ENCODE measurements at regions not wholly inside any gene's neighbourhood (a gene's known extent, or its start where the extent isn't known, plus 50 kb on each side); places are given as distances from the start of the nearest gene placed in this dataset.

DNA sequence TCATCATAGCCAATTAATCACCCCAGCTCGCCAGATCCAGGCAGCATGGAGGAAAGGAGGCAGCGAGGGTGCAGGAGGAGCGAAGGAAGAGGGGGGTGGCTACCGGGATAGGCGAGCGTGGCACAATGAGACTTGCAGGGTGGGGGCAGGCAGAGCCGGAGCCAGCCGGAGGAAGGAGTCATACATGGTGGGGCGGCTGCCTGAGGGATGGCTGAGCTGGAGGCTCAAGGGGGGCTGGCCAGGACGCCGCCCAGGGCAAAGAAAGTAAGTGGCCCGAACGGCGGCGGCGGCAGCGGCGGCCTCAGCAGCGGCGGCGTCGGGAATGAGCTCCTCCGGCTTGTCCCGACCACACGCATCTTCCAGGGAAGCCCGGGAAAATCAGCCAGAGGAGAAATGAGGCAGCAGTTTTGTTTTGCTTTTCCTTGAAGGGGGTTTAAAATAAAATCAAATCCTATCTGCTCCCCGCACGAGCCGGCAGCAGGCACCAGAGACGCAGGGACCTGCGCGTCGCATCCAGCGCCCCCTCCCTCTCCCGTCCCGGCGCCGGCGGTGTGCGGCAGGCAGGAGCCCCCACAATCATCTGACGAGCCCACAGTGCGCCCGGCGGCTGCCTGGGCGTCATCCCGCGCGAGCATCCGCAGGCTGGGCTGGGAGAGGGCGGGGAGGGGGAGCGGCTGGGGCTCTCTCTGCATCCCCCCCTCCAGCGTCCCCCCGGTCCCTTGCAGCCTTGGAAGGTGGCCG, 263.6 kb downstream of the CTTN start:
- no peak for DNase-seq

DNA sequence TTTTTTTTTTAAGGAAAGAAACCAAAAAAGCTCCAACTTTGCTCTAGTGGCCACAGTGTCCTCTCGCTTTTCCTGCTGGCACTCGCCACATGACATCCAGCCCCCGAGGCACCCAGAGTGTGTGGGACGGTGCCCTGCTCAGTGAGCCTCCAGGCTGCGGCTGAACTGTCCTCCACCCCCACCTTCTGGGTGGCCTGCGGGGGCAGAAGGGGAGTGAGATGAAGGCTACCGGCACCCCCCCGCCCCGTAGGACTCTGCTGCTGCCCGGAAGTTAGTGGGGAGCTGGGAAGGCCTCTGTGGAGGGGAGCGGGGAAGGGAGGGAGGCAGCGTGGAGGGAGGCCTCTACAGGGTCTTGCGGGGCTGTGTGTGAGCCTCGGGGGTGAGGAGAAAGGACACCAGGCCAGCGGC, 264.4 kb downstream of the CTTN start:
- no peak for DNase-seq

DNA sequence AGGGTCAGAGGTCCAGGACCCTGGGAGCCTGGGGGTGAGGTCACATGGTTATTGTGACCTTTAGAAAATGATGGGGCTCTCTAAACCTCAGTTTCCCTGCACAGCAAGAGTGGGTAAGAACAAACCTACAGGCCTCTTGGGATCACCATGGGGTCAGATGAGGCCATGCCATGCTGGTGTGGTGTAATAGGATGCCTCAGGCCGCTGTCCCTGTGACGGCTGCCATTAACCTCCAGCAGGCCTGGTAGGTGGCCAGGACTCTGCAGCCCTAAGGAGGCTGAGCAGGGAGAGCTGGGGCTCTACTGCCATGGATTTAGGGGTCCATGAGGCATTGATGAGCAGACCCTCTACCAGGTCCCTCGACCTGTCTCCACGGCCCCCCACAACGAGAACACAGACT, 265.5 kb downstream of the CTTN start:
- DNase-seq: no peak

DNA sequence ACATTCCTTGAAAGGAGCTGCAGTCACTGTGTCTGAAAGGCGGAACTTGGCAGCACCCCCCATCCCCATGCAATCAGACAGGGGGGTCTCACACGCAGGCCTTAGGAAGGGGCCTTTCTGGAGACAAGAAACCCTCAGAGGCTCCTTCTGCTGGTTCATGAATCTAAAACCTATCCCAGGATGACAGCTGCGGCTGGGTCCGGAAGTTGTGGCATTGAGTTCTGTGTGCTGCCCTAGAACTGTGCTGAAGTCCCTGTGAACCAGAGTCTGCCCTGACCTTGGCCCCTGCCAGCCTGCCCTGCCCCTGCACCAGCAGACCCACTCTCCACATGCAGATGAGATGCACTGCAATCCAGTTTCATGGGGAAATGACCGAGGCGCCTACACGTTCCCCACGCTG, 268.0 kb downstream of the CTTN start:
- DNase-seq: no peak

DNA sequence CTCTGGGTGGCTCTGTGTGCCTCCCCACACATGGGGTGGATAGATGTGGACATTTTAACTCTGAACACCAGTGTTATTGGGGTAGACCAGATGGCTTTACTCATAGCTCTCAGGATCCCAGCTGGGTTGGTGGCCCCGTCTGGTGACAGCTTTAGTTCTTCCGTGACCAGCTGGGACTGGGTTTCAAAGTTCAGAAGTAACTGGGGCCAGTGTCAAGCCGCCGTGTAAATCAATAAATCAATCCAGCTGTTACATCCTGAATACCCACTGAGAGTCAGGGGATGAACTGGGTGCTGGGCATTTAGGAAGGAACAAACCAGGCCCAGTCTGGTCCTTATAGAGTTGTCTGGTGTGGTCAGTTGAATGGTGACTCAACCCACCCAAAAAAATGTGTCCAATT, 269.4 kb downstream of the CTTN start:
- DNase-seq: no peak

DNA sequence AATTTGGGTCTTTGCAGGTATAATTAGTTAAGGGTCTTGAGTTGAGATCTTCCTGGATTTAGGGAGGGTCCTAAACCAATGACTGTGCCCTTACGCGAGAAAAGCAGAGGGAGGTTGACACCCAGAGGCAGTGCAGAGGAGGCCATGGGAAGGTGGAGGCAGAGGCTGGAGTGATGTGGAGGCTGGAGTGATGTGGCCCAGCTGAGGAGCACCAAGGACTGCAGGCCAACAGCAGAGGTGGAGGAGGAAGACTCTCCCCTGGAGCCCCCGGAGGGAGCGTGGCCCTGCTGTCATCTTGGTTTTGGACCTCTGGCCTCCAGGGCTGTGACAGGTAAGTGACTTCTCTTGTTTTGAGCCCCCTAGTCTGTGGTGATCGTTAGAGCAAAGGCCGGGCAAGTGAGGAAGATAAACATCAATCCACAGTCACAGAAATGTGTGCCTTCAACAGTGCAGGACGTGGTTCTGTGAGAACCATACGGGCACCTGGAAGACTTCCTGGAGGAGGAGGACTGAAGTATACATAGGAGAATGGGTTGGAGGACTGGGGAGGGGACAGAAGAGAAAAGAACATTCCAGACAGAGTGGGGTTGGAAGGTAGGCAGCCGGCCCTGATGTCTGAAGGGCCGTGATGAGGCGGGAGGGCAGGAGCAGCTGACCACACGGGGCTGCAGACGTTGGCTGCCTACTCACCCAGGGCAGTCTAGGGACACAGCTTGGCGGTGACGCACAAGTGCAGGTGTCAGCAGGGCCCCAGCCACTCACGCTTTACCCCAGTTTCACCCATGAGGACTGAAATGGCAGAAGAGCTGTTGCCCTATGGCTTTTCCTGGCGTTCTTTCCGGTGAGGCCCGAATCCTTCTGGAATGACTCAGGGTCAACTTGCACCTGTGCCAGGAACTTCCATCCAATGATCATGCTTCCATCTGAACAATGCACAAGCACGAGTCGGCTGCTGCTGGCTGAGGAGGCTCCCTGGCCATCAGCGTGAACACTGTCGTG, 270.2 kb downstream of the CTTN start:
- DNase-seq: no peak

DNA sequence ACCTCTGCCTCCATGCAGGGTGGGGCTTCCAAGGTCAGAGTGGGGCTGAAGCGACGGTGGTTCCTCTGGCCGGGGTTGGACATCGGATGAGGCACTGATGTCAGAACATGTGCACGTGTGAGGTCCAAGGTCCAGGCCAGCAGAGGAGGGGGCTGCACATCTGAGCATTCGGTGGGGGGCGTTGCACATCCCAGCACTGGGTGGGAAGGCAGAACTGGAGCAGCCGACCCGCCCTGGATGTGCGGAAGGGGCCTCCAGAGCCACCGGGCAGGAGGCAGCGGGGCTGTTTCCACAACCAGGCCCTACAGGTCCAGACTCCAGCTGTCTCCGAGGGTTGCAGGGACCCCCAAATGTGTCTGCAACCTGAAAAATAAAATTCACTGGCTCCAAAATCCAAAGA, 271.0 kb downstream of the CTTN start:
- DNase-seq: no peak

DNA sequence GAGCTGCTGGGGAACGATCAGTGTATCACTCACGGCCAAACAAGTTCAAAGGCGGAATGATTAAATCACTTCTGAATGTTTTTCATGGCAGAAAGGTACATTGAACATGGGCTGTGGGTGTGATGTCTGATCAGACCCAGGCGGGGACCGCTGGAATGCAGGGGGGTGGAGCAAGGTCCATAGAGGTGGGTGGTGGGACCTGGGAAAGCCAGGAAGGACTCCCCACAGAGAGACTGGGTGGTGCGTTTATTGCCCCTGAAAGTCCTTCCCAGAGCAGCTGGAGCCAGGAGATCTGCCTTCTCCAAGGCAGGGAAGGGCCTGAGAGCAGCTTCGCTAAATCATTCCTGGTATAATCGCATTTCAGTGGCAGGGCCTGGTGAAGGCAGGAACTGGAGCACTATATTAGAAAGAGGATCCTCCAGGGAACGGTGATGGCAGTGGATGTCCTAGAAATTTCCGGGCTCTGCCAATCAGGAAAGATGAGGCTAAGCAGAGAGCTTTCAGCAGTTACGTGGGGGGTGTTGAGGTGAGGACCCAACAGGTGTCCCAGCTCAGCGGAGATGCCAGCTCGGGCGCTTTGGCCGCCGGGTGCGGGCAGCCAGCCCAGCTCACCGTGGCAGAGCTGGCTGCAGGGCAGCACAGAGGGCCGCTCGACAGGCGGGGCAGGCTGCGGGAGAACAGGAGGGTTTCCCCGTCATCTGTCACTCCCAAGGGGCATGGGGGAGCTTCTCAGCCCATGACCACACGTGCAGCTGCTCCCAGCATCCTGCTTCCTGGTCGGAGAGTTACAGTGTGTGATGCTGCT, 271.7 kb downstream of the CTTN start:
- DNase-seq: no peak

DNA sequence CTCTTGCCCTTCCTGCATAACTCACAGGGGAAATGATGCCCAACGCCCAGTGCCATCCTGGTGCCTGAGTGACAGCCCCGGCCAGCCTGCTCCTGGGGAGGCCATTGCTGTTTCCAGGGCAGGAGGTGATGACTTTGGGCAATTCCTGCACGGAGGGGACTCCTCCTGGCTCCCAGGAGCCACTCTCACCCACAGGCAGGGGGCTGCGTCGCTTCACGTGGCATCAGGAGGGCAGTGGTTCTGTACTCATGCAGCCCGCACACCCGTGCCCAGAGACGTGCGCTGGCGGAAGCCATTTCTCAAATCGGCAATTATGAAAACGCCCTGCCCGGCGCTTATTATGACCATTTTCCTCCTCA, 272.3 kb downstream of the CTTN start:
- no peak for DNase-seq

DNA sequence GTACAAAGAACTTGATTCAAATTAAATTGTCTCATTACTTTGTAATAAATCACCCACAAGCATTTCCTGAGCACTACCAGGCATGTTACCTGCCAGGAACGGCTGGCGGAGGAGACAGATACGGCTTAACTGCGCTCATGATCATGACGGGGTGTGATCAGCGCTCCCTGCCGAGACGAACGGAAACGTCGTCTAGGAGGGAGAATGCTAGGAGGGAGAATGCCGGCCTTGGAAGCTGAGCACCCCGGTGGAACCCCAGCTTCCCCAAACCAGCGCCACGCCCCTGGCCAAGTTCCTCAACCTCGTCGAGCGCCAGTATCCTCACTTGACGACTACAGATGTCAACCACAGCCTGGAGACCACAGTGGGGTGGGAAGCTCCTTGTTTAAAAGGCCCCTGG, 272.8 kb downstream of the CTTN start:
- no peak for DNase-seq

DNA sequence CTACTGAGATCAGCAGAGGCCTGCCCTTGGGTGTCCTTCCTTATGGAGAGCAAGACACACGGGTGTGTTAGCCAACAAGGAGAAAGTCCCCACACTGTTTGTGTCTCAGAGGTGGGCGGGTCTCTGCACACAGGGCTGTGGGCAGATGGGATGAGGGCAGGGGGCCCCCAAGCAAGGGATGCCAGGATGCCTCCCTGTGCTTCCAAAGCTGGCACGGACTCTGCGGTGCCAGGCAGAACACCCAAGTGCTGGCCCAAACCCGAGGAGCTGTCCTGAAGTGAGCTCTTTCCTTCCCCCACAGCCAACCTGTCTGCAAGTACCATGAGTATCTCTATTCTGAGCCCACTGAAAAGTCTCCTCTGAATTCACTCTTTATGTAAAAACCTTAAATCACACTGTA, 273.3 kb downstream of the CTTN start:
- DNase-seq: no peak

DNA sequence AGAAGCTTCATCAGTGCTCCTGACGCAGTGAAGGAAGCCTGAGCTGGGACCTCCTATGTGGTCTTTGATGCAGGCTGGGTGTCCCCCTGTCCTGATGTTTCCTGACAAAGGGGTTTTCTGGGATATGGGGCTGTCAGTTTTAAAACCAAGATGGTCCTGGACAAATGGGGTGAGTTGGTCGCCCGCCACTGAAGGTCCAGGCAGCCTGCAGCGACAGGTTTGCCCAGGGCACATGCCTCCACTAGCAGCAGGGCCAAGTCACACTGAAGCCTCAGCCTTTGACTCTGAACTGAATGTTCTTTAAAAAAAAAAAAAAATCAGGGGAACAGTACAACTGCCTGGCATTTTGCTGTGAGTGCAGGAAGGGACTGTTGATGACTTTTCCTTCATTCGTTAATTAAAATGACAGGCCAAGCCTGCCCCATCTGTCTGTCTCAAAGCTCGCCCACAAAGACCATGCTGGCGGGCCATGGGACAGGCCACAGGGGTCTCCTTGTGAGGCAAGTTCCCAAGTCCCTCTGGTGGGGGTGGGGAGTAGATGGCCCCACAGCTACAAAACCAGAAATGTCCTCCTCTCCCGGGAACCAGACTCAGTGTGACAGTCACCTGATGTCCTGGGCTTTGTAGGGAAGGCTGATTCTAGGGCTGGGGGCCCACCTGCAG, 274.8 kb downstream of the CTTN start:
- no peak for DNase-seq

DNA sequence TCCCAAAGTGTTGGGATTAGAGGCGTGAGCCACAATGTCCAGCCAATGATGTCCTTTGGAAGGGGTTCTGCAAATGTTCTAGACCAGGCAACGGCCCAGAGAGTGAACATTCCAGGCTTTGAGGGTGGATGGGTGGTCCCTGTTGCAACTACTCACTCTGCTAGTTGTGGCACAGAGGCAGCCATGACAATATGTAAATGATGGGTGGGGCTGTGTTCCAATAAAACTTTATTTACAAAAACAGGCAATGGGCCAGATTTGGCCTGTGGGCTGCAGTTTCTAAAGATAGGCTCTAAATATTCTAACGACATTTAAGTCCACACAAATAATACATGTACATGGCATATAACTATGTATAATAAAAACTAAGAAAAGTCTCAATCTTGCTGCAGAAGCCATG, 276.3 kb downstream of the CTTN start:
- no peak for DNase-seq

DNA sequence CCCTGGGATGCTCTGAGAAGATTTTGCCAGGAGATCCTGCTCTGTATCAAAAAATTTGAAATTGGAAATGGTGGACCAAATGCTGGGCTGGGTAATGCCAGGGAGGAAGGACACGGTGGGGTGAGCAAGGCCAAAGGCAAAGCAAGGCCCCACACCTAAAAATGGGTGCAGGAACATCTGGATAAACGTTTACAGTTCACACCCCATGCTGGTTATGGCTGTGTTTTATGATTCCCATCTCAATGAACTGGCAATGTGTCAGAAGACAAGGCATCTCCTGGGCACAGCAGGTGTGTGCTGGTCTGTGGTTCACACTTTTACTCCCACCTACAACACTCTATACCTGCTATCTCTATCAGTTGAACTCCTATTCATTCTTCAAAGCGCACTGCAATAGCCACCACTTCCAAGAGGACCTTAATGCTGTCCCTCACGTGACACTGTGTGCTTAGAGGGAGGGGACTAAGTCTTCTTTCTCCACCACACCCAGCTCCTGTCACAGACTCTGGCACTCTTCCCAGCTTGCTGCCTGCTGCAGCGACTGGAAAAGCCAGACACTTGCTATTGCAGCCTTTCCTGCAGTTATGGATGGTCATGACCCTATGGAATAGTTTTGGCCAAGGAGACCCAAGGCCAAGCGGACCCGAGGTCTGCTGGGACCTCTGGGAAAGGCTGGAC, 277.5 kb downstream of the CTTN start:
- DNase-seq: no peak

DNA sequence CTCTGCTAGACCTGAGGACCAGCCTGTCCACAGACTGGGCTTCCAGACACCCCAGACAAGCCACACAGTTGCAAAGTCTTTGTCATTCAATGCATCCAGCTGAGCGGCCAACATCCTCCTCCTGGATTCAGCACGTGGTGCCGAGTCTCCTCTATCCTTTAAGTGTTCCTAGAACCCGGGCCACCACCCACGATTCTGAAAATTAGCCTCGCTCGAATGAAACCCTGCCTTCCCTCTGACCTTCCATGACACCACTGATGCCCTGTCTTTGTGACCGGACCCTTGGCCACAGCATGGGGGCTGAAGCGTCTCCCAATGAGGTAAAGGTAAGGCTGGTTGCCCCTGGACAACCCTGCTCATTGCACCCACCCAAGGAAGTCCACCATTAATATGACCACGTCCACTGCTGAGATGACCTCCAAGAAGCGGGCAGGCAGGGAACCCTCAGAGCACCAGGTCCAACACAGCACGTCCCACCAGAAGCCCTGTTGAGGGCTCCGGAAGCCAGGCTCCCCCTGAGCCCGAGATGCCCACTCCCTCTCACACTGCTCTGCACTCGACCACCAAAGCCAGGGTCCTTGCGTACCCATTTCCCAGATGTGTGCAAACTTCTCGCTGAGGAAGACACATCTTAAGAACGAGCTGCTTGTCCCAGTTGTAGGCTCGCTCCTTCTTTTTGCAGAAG, 279.0 kb downstream of the CTTN start:
- DNase-seq: no peak

DNA sequence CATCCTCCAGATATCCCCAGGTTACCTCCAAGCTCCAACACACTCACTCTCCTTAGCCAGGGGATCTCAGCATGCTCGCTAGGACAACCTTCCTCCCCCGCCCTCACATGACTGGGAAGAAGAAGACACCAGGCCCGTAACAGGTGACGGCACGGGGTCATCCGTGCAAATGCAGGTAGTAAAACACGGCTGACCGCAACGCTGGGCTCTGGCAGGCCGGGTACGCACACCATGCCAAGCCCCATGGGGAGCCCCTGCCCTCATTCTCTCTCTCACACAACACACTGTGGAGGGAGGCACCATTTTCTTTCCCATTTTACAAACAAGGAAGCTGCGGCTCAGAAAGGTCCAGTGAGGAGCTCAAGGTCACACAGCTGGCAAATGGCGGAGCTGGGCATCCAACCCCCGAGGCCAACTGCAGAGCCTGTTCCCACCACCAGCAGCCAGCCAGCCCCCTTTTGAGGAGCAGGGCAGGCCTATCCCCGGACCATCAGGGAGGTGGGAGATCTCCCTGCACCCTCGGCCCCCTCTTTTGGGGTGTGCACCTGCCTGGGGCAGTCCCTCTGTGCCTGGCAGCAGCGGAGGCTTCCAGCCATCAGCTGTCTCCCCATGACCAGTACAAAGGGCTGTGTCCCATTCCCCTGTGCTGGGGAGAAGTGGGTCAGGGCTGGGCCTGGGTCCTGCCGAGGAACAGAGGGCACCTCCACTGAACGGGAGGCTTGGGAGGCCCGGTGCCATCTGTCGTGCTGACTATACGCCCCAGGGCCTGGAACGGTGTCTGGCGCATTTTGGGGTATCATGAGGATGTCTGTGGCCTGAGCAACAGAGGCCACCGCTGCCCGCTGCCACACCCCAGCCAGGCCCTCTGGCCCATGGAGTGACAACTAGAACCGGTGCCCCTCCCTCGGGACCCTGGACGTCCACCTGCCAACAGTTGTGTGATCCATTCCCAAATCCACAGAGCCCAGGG, 280.9 kb downstream of the CTTN start:
- no peak for DNase-seq

DNA sequence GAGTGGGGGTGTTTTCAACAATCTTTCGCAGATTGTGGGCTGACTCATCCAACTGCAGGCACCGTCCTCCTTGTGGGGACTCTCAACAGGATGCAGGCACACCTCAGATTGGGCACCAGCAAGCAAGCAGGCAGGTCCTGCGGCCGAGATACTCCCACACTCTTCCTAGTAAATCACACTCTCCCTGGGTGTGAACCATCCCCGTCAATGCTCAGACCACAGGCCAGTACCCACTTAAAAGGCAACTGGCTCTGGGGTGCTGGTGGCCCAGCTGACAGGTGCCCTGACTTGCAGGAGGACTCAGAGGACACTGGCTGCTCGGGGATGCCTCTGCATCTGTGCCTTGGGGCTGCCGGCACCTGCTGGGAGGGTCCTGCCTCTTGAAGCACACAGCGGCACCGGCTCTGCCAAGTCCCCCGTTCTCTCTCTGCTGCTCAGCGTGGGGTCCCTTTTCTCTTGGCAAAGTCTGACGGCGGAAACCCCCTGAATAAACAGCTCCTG, 282.5 kb downstream of the CTTN start:
- no peak for DNase-seq

DNA sequence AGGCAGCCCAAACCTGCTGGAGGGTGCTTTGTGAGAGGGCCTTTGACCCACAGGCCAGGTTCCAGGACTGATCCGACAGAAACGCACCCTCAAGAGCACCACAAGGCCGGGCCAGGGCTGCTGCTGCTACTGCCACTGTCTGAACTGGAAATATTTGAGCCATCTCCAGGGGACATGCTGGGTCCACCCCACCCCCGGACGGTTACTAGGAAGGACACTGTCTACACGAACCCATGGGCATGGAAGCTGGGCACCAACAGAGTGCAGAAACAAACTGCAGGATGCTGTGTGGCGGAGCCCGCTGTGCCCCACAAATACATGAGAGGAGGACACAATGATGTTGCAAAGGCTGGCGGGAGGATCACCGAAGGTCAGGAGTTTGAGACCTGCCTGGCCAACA, 283.7 kb downstream of the CTTN start:
- DNase-seq: no peak

DNA sequence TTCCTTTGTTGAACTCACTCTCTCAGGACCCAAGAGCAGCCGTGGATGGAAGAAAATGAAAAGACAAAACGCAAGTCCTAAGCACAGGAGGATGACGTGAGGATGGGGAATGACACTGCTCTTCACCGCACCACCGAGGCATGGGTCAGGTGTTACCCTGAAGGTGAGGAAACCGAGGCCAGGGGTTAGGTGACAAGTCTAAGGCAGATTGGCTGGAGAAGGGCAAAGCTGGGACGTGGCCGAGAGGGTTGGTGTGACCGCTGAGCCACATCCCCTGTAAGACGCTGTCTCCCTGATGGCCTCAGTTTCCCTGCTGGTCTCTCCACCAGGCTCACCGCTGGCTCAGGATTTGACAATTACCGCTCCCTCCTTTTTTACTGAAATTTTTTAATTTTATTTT, 284.4 kb downstream of the CTTN start:
- DNase-seq: no peak

DNA sequence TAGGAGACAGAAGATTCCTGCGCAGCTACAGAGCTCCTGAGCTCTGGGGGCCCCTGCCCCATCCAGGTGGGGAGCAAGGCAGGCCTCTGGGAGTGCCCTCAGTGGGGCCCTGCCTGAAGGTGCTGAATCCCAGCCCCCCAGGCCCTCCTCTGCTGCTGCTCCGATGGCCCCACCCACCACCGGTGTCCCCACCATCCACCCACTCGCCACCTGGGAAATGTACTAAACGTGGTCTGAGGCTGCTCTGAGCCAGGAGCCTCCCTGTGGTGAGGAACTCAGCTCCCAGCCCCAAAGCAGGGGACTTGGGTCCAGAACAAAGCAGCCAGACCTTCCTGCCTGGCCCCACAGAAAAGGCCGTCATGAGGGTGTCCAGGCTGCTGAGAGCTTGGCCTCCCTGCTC, 289.4 kb downstream of the CTTN start:
- no peak for DNase-seq

All from stimulated activated CD4-positive, alpha-beta T cell treated with anti-CD3 and anti-CD28 coated beads, Interleukin-2, amount 100 ng/mL, for 48 hours (primary cell).